ENCODE measurements at regions not wholly inside any gene's neighbourhood (a gene's known extent, or its start where the extent isn't known, plus 50 kb on each side); places are given as distances from the start of the nearest gene placed in this dataset.

DNA sequence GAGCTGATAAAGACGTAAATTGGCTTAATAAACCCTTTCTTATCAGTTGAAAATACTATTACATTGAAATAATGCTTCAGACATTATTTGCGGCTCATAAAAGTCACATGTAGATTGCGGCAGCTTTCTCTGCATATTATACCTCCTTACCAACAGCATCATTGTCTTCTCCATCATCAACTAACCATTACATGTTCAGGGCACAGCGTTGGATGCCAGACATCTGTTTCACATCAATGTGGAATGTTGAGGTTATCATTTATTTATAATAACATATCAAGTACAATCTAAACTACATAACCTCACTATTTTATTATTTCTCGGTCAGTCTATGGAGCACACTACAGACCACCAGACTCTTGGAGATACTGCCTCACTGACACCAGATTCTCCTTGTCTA, 573.8 kb upstream of the FAT3 start:
- no peak for DNase-seq

DNA sequence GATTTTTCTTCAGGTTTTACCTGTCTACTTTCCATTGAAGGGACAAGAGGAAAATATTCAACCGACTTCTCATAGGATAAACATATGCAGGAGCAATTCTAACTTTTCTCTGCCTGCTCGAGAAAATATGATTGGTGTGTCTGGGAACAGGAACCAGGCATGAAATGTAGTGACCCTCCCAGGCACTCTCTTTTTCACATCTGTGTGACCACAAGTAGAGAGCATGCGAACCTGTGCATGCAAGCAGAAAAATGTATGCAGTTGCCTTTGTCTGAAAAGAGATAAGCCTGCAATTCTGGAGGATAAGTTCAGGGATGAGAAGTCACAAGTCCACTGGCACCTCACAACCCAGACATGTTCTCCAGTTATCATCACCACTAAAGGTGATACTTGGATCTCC, 583.5 kb upstream of the FAT3 start:
- Histone ChIP-seq H3K27me3 (ENCODE audit: insufficient read depth in 3 of 3, low read length in 2 of 3) (peaks cover 0 to 2% (median 0%) of the 10 kb centered on the region in 3 donors), H3K4me1 (no peaks in the 10 kb centered on the region), H3K9me3 (no peaks in the 10 kb centered on the region), H3K27ac (no peak overlapping the region), H3K4me3 (no peak overlapping the region), H3K36me3 (ENCODE audit: insufficient read depth in 1 of 2, low read depth in 1 of 2) (no peaks in the 10 kb centered on the region)
- ATAC-seq, result no peak
- TF ChIP-seq CTCF (IDR thresholded peaks at IDR 0.05), result no peak
- 87 to 93% (median 91%) methylated on average over 3 of the region's 3 CpGs for WGBS, 3 donors
- no peak for DNase-seq
- intact Hi-C loops (cut with DNase I), result no loop called here

More for the DNA sequence above, 573.8 kb upstream of the FAT3 start:
- H3K27ac ChIP-seq, result no peak overlapping the region
- no peaks in the 10 kb centered on the region for H3K4me1 ChIP-seq
- no peaks in the 10 kb centered on the region for H3K27me3 ChIP-seq (ENCODE audit: insufficient read depth in 3 of 3, low read length in 2 of 3)
- WGBS, 3 donors, result 53 to 68% (median 56%) methylated on average over 5 of the region's 5 CpGs
- no peaks in the 10 kb centered on the region for H3K9me3 ChIP-seq
- no peak for TF ChIP-seq CTCF (IDR thresholded peaks at IDR 0.05)
- no peak overlapping the region for H3K4me3 ChIP-seq
- no peaks in the 10 kb centered on the region for H3K36me3 ChIP-seq (ENCODE audit: insufficient read depth in 1 of 2, low read depth in 1 of 2)
- no peak for ATAC-seq
- intact Hi-C loops (cut with DNase I), result no loop called here

GRCh38 chr11:91639359-91639758, 585.3 kb upstream of the FAT3 start:
- Histone ChIP-seq H3K27me3 (ENCODE audit: insufficient read depth in 3 of 3, low read length in 2 of 3) (no peaks in the 10 kb centered on the region), H3K36me3 (ENCODE audit: insufficient read depth in 1 of 2, low read depth in 1 of 2) (no peaks in the 10 kb centered on the region), H3K4me1 (no peaks in the 10 kb centered on the region), H3K27ac (no peak overlapping the region), H3K9me3 (no peaks in the 10 kb centered on the region), H3K4me3 (no peak overlapping the region)
- no peak for DNase-seq
- WGBS, 3 donors, result 77 to 82% (median 79%) methylated on average over 2 of the region's 2 CpGs
- intact Hi-C loops (cut with DNase I), result no loop called here
- no peak for TF ChIP-seq CTCF (IDR thresholded peaks at IDR 0.05)
- no peak for ATAC-seq

GRCh38 chr11:91630916-91631673, 593.5 kb upstream of the FAT3 start:
- WGBS, 3 donors, result 26 to 46% (median 30%) methylated on average over 4 of the region's 4 CpGs
- Histone ChIP-seq H3K36me3 (ENCODE audit: insufficient read depth in 1 of 2, low read depth in 1 of 2) (no peaks in the 10 kb centered on the region), H3K9me3 (no peaks in the 10 kb centered on the region), H3K4me1 (no peaks in the 10 kb centered on the region), H3K4me3 (no peak overlapping the region), H3K27me3 (ENCODE audit: insufficient read depth in 3 of 3, low read length in 2 of 3) (no peaks in the 10 kb centered on the region), H3K27ac (no peak overlapping the region)
- TF ChIP-seq CTCF (IDR thresholded peaks at IDR 0.05), result no peak
- DNase-seq (no peak), ATAC-seq (no peak)
- intact Hi-C loops (cut with DNase I), result no loop called here

DNA sequence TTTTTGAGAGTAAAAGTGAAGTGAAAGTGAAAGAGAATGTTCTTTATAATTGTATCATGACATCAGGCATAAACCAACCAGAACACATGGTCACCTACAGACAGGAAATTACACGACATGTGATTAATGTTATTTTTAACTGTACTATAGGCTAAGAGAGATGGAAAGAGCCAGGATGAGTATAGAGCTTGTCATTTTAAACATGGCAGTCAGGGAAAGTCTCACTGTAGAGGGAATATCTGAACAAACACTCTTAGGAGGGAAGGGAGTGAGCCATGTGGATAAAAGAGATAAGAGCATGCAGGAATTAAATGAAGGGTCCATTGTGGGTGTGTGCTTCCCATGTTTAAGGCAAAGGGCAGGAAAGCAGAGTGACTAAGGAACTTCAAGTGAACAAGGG, 599.1 kb upstream of the FAT3 start:
- Histone ChIP-seq H3K4me3 (no peak overlapping the region), H3K9me3 (no peaks in the 10 kb centered on the region), H3K4me1 (no peaks in the 10 kb centered on the region), H3K36me3 (ENCODE audit: insufficient read depth in 1 of 2, low read depth in 1 of 2) (no peaks in the 10 kb centered on the region), H3K27me3 (ENCODE audit: insufficient read depth in 3 of 3, low read length in 2 of 3) (no peaks in the 10 kb centered on the region), H3K27ac (no peak overlapping the region)
- no peak for TF ChIP-seq CTCF (IDR thresholded peaks at IDR 0.05)
- WGBS, 3 donors, result 60 to 64% (median 61%) methylated on average over 1 of the region's 1 CpG
- DNase-seq, result no peak
- intact Hi-C loops (cut with DNase I), result no loop called here
- no peak for ATAC-seq

Data from psoas muscle (tissue), 7 donors.